Middle frontal gyrus (tissue), 1 donor: ENCODE measurements at regions not wholly inside any gene's neighbourhood (a gene's known extent, or its start where the extent isn't known, plus 50 kb on each side); places are given as distances from the start of the nearest gene placed in this dataset.
A peak's percentile ranks its signal among the peaks of the same experiment; 100 is the strongest.
"Not testable (repeated sequence)": the region's sequence is repeated elsewhere in the genome, so short reads cannot be mapped to it uniquely, and the experiment has no call there.

Source experiments
- DNase-seq: peaks from one replicate; pipeline ENCODE4 v3.0.0-alpha.2; 2015; ENCODE audit warnings: low spot score; ENCODE audit errors: extremely low spot score

DNA sequence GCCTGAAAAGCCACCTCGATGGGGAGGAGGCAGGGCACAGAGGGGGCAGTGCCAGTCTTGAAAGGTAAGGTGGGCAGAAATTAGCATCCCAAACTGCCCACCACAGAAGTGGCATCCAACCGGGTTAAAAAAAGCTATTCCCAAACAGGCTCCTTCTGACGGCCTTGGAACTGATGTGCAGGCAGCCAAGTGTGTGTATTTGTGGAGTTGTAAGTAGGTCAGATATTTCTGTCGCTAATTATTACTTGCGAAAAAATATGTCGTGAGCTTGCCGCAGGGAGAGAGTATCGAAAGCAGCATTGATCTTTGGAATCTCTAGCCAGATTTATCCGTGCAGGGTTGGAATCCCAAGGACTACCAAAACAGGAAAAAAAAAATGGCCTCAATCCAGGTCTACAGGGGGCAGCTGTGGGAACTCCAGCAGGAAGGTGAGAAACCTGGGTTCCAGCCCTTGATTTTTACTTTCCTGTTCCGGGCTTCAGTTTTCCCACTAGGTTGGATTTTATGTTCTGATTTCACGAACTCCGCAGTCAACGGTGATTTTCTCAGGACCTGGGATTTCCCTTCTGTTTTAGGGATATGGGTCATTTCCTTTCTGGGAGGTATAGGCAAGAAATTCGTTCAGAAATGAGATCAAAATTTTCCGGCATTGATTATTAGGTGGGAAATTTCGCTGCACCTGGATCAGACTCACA is 200.8 kb downstream of the RGS3 start:
- no peak for DNase-seq

DNA sequence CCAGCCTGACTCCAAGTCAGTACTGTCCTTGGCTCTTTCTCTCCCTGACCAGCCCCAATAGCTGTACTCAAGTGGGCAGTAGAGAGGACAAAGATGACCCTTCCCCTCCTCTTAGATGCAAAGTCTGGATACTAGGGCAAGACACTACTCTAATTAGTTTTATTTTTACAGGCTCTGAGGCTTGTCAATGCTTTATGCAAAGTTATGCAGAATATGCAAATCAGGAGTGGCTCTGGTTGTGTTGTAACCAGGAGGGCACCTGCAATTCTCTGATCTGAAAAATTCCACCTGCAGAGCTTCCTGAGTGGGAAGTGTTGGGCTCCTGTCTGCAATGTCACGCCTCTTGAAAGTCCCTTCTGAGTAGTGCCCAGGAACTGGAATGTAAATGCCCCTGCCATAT is 201.5 kb downstream of the RGS3 start:
- no peak for DNase-seq

DNA sequence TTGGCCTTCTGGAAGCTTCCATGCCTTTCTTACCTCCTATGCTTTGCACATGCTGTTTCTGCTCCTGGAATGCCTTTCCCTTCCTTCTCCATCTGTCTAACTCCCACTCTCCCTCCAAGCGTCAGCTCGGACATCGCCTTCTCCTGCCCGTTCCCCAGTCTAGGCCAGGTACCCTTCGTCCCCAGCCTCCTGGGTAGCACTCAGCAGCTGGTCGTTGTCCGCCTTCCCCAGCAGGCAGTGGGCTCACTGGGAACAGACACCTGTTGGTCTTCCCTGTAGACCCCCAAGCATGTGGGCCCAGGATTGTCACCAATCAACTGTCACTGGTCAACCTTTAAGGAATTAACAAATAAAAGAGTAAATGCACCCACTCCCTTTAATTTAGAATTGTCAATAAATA is 202.2 kb downstream of the RGS3 start:
- no peak for DNase-seq

DNA sequence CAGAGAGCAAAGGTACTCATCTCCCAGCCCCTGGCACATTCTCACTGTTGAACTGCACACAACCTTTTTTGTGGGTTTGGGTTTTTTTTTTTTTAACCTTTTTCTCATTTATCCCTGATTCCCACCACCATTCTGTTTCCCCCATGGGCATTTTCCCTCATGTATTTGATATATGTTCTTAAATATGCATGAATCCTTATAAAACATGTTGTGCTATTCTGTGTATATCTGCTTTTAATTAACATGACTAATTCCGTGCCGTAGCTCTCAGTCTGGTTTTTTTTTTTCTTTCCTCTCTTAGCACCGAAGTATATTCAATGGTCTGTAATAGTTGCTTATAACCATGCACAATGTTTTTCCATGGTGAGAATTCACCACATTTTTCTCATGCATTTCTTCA is 204.5 kb downstream of the RGS3 start:
- DNase-seq: no peak

DNA sequence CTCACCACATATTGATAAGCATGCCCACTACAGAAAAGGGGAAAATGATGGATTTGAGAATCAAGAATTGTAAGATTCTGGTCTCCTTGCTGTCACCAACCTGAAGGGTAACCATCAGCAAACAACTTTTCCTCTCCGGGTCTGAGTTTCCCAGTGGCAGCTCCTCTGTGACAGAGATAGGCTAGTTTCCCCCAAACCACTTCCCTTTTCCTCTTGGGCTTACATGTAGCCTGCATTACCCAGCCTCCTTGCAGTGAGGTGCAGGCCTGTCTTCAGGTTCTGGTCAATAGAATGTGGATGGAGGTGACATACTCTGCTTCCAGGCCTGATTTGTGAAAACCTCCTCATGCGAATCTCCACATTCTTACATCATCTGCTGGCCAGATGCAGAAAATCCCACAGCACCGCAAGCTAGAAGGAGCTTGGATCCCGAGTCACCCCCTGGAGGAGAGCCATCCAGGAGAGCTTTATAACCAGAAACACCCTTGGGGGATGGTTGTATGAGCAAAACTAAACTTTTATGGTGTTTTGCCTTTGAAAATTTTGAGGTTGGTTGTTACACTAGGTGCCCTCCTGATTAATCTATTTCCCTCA is 206.1 kb downstream of the RGS3 start:
- no peak for DNase-seq

DNA sequence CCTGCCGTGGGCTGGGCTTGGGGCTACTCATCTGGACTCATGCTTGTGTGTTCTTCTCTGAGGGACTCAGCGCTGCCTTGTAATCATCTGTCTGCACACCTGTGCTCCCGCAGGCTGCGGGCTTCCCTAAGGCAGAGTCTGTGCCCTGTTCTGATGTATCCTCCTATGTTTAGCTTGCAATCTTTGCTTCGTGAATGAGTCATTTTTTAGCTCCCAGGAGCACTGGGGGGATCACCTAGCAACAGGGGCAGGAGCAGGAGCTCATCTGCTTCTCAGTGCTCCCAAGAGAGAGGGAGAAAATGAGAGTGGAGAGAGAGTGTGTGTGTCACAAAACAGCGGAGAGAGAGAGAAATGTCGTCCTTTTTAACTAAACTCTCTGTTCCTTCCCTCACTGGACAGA is 202.4 kb upstream of the ZNF618 start:
- DNase-seq: no peak

DNA sequence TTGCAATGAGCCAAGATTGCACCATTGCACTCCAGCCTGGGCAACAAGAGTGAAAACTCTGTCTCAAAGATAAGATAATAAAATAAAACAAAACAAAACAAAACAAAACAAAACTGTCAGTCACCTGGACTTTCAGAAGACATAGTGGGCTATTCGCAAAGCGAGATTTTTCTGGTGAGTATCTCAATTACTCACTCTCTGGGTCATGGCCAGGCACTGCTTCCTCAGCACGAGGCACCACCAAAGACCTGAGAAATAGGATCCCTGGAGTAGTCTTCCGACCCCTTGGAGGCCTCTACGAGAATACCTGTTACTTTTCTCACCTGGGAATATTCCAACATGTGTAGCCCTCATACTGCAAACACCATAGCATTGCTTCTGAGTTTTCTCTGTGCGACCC is 201.7 kb upstream of the ZNF618 start:
- DNase-seq: no peak

DNA sequence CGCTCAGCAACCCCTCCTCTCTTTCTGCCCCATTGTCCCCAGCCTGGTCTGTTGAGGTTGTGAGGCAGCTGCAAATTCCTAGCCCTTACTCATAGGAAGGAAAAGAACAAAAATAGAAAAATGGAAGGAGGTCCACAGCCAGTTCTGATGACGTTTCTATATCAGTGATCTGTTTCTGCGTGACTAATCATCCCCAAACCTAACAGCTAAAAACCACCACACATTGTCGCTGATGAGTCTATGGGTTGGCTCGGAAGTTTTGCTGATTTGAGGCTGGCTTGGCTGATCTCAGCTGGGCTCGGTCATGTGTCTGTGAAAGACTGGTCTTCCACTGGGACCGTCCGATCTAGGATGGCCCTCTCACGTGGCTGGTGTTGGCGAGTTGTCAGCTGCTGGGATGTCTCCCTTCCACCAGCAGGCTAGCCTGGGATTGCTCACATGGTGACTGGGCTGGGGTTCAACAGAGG is 200.6 kb upstream of the ZNF618 start:
- no peak for DNase-seq

DNA sequence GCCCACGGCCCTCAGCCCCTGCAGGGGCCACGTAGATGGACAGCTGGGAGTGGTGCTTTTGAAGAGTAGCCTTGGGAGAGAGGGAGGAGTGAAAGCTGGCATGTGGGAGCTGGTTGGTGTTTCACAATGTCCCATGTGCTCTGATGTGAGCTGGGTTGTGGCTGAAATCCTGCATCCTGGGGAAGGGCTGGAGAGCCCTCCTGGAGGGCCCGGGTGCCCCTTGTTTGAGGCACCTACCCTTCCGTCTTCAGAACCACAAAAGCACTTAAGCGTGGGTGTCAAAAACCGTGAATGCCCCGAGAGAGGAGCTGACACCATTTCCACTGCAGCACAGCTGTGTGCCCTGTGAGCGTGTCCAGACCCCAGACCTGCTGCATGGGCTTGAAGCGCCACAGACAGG is 199.1 kb upstream of the ZNF618 start:
- no peak for DNase-seq

DNA sequence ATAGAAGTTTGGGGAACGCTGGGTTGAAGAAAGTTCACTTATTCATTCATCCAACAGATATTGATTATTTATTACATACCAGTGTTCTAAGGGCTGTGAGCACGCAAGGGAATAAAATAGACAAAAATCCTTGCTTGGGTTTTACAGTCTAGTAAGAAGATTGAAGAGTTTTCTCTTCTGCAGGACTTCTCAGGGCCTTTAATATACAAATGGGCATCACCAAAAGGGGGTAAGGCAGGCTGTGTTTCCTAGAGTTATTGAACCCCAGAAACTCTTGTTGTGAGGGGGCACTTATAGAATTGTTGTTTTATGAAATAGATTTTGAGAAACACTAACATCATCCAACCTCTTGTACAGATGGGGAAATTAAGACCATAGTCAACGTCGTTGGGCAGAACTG is 198.5 kb upstream of the ZNF618 start:
- DNase-seq: no peak

DNA sequence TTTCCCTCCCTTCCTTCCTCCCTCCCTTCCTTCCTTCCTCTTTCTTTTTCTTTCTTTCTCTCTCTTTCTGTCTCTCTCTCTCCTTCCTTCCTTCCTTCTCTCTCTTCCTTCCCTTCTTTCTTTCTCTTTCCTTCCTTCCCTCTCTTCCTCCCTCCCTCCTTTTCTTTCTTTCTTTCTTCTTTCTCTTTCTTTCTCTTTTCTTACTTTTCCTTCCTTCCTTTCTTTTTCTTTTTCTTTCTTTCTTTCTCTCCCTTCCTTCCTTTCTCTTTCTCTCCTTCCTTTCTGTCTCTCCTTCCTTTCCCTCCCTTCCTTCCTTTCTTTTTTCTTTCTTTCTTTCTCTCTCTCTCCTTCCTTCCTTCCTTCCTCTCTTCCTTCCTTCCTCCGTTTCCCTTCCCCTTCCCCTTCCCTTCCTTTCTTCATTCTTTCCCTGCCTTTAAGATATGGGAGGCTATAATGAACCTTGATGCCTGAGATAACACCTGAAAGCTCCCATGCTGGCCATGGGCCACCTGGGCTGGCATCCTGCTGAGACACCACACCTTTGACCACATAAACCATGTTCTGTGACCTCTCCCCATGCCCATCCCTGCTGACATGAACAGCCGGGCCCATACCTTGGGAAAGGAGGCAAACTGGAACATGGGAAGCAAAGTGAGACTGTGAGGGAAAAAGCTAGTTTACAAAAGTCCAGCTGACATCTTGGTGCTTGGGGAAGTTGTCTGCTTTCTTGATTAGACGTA is 197.8 kb upstream of the ZNF618 start:
- no peak for DNase-seq

DNA sequence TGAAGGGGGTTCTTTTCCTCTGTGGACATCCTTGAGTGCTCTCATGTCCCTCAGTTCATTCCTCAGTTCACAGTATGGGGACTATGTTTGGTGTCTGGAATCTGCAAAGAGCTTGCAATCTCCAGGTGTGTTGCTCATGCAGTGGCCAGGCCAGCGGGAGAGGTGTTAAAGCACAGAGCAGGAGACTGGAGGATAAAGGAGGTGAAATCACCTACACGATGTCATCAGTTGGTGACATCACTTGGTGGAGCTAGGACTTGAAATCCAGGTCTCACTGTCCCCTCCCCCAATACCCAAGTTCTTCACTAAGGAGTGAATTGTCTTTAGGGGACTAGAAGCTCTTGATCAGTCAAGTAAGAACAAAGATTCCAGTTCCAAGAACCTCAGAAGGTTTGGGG is 197.3 kb upstream of the ZNF618 start:
- no peak for DNase-seq

DNA sequence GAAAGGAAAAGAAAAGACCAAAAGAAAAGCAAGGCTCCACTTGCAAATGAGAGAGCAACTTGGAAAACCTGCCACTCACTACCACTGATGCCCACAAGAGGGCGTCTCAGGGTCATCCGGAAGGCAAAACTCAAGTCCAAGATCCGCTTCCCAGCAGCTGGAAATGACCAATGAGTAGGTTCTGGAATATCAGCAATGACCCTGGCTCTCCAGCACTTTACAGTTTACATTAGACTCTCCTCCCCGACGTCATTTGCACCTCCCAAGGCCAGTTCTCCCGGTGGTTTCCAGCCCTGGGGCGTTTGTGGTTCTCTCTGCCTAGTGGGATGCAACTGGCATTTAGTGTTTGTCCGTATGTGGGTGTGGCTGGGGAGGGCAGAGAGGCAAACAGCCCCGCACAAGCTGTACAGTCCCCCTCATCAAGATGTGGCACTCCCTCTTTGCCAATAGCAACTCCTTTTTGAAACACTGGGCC is 193.8 kb upstream of the ZNF618 start:
- peak; percentile 53 for DNase-seq

DNA sequence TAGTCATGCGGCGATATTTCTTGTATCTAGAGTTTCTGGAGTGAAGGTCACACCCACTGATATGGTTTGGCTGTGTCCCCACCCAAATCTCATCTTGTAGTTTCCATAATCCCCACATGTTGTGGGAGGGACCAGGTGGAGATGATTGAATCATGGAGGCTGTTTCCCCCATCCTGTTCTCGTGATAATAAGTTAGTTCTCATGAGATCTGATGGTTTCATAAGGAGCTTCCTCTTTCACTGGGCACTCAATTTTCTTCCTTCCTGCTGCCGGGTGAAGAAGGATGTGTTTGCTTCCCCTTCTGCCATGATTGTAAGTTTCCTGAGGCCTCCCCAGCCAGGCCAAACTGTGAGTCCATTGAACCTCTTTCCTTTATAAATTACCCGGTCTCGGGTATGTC is 190.5 kb upstream of the ZNF618 start:
- not testable (repeated sequence) for DNase-seq

DNA sequence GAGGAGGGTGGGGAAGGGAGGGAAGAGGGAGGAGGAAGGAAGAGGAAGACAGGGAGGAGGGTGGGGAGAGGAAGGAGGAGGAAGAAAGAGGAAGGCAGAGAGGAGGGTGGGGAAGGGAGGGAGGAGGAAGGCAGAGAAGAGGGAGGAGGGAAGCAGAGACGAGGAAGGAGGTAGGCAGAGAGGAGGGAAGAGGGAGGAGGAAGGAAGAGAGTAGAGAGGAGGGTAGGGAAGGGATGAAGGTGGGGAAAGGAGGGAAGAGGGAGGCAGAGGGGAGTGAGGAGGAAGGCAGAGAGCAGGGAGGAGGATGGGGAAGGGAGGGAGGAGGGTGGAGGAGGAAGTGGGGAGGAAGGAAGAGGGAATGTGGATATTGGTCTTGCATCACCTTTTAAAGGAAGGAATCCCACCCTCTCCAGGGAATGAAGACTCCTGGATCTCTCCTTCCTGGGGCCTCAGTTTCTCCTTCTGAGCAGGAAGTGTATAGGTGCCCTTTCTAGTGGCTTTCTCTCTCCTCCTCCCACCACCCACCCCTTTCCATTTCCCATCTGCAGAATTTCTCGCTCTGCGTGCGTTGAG is 188.9 kb upstream of the ZNF618 start:
- no peak for DNase-seq

DNA sequence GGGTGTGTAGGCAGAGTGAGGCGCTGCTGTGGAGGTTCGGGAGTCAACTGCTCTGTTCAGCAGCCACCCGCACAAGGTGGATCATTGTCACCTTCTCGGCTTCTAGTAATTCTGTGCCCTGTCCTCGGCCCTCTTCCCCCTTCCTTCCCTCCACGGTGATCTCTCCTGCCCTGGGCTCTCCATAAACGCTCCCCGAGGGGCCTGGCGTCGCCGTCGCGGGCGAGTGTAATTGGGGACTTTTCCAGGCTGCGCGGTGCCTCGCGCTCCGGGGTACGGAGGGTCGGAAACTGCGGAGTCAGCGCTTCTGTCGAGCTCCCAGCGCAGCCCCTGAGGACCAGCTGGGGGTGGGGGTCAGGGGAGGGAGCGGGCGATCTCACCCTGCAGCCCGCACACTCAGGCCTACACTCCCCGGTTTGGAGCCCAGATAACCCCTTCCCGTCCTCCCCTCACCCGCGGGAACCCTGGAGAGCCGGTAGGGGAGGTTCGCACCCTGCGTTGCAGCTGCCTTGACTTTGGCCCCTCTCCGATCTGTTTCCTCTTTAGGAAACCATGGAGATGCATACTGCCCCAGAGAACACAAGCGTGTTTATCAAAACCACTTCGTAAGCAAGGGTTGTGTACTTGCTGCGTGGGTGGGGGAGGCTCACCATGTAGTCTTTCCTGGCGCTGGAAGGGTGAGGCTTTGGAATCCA is 188.3 kb upstream of the ZNF618 start:
- DNase-seq: no peak

DNA sequence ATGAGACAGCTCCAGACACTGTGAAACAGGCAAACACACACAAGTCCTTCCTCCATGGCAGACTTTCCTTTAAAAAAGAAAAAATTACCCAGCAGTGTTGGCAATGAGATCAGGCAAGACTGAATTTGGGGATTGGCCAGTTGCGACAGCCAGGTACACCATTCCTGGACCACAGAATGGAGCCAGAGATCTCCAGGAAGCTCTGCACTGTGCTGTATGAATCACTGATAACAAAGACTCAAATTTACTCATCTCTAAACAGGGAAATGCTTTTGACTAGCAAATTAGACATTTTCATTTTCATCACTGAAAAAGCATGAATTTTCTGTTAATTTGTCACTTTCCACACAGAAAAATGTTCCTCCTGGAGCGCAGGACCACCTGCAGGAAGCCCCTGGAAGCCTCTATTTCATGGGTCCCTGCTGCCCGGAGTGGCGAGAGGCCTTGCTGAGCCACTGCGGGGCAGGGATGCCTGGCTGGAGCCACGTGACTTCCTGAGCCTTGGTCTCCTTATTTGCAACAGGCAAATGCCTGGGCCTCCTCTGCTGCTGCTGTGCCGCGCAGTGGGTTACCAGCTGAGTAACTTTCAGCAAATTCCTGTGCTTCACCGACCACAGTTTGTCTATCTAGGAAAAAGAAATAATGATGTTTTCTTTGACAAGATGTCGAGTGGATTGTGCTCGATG is 185.9 kb upstream of the ZNF618 start:
- DNase-seq: no peak

DNA sequence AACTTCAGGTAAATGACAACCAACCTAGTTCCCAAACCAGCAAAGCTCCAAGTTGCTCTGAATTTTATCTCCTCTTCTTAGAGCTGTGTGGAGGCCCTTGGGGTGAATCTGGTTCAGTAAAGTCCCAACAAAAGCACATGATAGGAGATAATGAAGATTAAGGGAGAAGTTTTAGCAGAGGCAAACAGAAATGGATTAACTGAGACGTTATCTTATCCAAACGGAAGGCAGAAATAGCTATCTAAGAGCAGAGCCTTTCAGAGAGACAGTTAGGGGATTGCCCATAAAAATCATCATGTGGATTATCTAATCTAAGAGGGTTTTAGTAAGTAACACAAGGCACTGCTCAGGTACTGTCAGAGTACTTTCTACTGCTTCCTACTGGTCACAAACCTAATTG is 183.9 kb upstream of the ZNF618 start:
- DNase-seq: no peak

DNA sequence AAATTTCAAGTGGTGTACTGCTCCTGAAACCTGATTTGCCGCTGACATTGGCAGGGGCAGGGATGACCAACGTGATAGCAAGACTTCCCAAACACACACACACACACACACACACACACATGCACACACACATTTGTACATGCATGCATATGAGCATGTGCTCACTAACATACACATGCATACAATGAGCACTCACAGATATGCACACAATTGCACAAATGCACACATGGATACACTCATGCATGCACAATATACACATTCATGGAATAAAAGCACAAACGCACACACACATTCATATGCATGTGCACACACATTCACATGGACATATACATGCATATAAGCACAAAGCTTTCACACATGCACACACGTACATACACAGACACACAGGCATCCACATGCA is 181.2 kb upstream of the ZNF618 start:
- DNase-seq: no peak

DNA sequence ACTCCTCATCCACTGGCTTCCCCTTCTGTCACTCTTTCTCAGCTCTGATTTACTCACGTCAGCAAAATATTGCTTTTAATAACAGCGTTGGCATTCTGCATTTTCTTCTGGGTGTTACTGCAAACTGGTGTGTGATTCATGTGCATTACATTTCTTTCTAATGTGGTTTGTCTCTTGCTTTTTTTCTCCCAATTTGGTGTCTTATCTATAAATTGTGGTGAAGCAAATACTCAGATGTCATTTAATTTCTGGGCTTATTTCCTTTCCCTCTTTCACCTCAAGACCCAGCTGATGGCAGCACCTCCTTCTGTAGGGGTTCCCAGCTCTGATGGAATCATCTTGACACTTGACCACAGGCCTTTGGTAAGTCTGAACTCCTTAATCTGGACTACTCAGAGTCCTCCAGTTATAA is 180.7 kb upstream of the ZNF618 start:
- no peak for DNase-seq

DNA sequence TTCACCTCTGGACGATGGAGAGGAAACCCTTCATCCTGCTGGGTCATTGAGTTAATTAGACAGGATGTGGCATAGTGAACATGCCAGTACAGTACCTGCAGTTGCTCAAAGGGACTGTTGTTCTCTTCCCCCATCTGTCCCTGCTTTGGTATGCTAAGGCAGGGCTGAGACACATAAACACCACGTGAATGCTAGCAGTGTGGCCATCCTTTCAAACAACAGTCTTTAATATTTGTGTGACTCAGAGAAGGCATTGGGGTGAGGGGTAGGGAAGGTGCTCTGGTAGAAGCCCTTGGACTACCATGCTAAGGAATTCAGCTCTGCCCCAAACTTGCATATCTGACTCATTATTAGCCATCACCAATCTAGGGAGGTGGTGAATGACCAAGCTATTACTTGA is 180.2 kb upstream of the ZNF618 start:
- DNase-seq: no peak
